NCI-H2196 treated with DMSO at 0.1 percent for 48 hours (cell line): ENCODE measurements at regions not wholly inside any gene's neighbourhood (a gene's known extent, or its start where the extent isn't known, plus 50 kb on each side); places are given as distances from the start of the nearest gene placed in this dataset.
"Not testable (repeated sequence)": the region's sequence is repeated elsewhere in the genome, so short reads cannot be mapped to it uniquely, and the experiment has no call there.

ENCODE experiments used
- DNase-seq: peaks from one replicate; lab custom pipeline; 2025; ENCODE audit not compliant: unreplicated experiment; lab: John Stamatoyannopoulos, UW

- DNase-seq, result no peak
Observed at GRCh38 chr5:104606258-104606829, 1043.8 kb upstream of the NUDT12 start.

- no peak for DNase-seq
Observed at GRCh38 chr5:104599726-104600125, 1037.1 kb upstream of the NUDT12 start.

- DNase-seq, result no peak
Observed at GRCh38 chr5:104598285-104598684, 1035.7 kb upstream of the NUDT12 start.

GRCh38 chr5:104594850-104595249, 1032.3 kb upstream of the NUDT12 start:
- no peak for DNase-seq

- DNase-seq, result no peak
Observed at GRCh38 chr5:104576677-104577076, 1014.1 kb upstream of the NUDT12 start.

GRCh38 chr5:104573949-104574709, 1011.5 kb upstream of the NUDT12 start:
- DNase-seq, result no peak

GRCh38 chr5:104569621-104570020, 1007.0 kb upstream of the NUDT12 start:
- no peak for DNase-seq

- DNase-seq, result no peak
Observed at GRCh38 chr5:104564530-104564929, 1001.9 kb upstream of the NUDT12 start.

- no peak for DNase-seq
Observed at GRCh38 chr5:104556957-104557356, 994.4 kb upstream of the NUDT12 start.

GRCh38 chr5:104551628-104552027, 989.0 kb upstream of the NUDT12 start:
- no peak for DNase-seq

- not testable (repeated sequence) for DNase-seq
Observed at GRCh38 chr5:104546871-104547270, 984.3 kb upstream of the NUDT12 start.

- DNase-seq, result no peak
Observed at GRCh38 chr5:104541141-104541785, 978.7 kb upstream of the NUDT12 start.

GRCh38 chr5:104540448-104540847, 977.9 kb upstream of the NUDT12 start:
- DNase-seq, result no peak

- no peak for DNase-seq
Observed at GRCh38 chr5:104539618-104540350, 977.2 kb upstream of the NUDT12 start.

GRCh38 chr5:104538734-104539133, 976.1 kb upstream of the NUDT12 start:
- no peak for DNase-seq

- DNase-seq, result no peak
Observed at GRCh38 chr5:104533498-104533897, 970.9 kb upstream of the NUDT12 start.

GRCh38 chr5:104526866-104527265, 964.3 kb upstream of the NUDT12 start:
- no peak for DNase-seq

GRCh38 chr5:104513640-104514072, 951.1 kb upstream of the NUDT12 start:
- no peak for DNase-seq

GRCh38 chr5:104513121-104513602, 950.6 kb upstream of the NUDT12 start:
- DNase-seq, result no peak

GRCh38 chr5:104512063-104512825, 949.7 kb upstream of the NUDT12 start:
- no peak for DNase-seq

GRCh38 chr5:104498281-104498680, 935.7 kb upstream of the NUDT12 start:
- DNase-seq, result no peak
